Uterus (tissue), 2 donors: ENCODE measurements at regions not wholly inside any gene's neighbourhood (a gene's known extent, or its start where the extent isn't known, plus 50 kb on each side); places are given as distances from the start of the nearest gene placed in this dataset.

Source experiments
- CTCF ChIP-seq, 4 experiments: fragments of 200-600 bp in 2 of 4; fragments of 450-650 bp in 2 of 4; sonication (generic) in 2 of 4; IDR thresholded peaks; one replicate each; pipeline ENCODE4 v1.5.1; 2016 to 2019; ENCODE audit warnings: antibody characterized with exemption in 4 of 4, mild to moderate bottlenecking in 2 of 4, moderate library complexity in 1 of 4
- POLR2A ChIP-seq, 2 donors: fragments of 450-650 bp; IDR thresholded peaks; one replicate each; pipeline ENCODE4 v1.6.1; 2016; ENCODE audit warnings: antibody characterized with exemption in 2 of 2, mild to moderate bottlenecking in 1 of 2, moderate library complexity in 1 of 2

GRCh38 chr17:5669191-5669590 is 84.9 kb upstream of the NLRP1 start:
- no peak for TF ChIP-seq CTCF (IDR thresholded peaks at IDR 0.05)
- no peak for TF ChIP-seq POLR2A (IDR thresholded peaks at IDR 0.05)
